Type B pancreatic cell (in vitro differentiated cells): ENCODE measurements at regions not wholly inside any gene's neighbourhood (a gene's known extent, or its start where the extent isn't known, plus 50 kb on each side); places are given as distances from the start of the nearest gene placed in this dataset.

Experiments used
- DNase-seq: peaks from one replicate; pipeline ENCODE4 v3.0.0; 2021; ENCODE audit warnings: mixed read lengths; ENCODE audit not compliant: unreplicated experiment; ENCODE audit errors: extremely low spot score
- H3K27ac Mint-ChIP-seq: 2 replicates; pipeline ENCODE4 v1.8.0; 2021; ENCODE audit warnings: mild to moderate bottlenecking, mixed read lengths
- H3K27me3 Mint-ChIP-seq: 2 replicates; pipeline ENCODE4 v1.8.0; 2021; ENCODE audit warnings: mixed read lengths
- H3K36me3 Mint-ChIP-seq: 2 replicates; pipeline ENCODE4 v1.8.0; 2021; ENCODE audit warnings: mixed read lengths
- H3K4me1 Mint-ChIP-seq: one replicate; pipeline ENCODE4 v1.8.0; 2021; ENCODE audit warnings: mixed read lengths; ENCODE audit not compliant: unreplicated experiment
- H3K4me3 Mint-ChIP-seq: 2 replicates; pipeline ENCODE4 v1.8.0; 2021; ENCODE audit warnings: mild to moderate bottlenecking, mixed read lengths
- H3K9me3 Mint-ChIP-seq: 2 replicates; pipeline ENCODE4 v1.8.0; 2021; ENCODE audit warnings: mixed read lengths
- CTCF ChIP-seq: fragments of 200-600 bp; sonication (generic); conservative IDR thresholded peaks from 2 replicates; pipeline ENCODE4 v1.5.0; 2021; ENCODE audit warnings: antibody characterized with exemption, mild to moderate bottlenecking

GRCh38 chr9:99511723-99512122, 289.6 kb downstream of the SEC61B start:
- DNase-seq: no peak
- Mint-ChIP-seq H3K27me3 (no peaks in the 10 kb centered on the region), H3K27ac (no peak overlapping the region), H3K4me3 (no peak overlapping the region), H3K9me3 (no peaks in the 10 kb centered on the region), H3K36me3 (no peaks in the 10 kb centered on the region), H3K4me1 (peaks cover 5% of the 10 kb centered on the region)
- no peak for TF ChIP-seq CTCF

GRCh38 chr9:99513441-99514112, 291.5 kb downstream of the SEC61B start:
- no peak for TF ChIP-seq CTCF
- DNase-seq: no peak
- H3K9me3 Mint-ChIP-seq: no peaks in the 10 kb centered on the region
- peaks cover 5% of the 10 kb centered on the region for H3K4me1 Mint-ChIP-seq
- H3K27ac Mint-ChIP-seq: no peak overlapping the region
- H3K4me3 Mint-ChIP-seq: no peak overlapping the region
- H3K27me3 Mint-ChIP-seq: no peaks in the 10 kb centered on the region
- H3K36me3 Mint-ChIP-seq: no peaks in the 10 kb centered on the region

- Mint-ChIP-seq H3K27me3 (no peaks in the 10 kb centered on the region), H3K4me3 (no peak overlapping the region), H3K4me1 (peaks cover under 1% of the 10 kb centered on the region), H3K36me3 (no peaks in the 10 kb centered on the region), H3K9me3 (no peaks in the 10 kb centered on the region), H3K27ac (no peak overlapping the region)
- no peak for TF ChIP-seq CTCF
- DNase-seq: no peak
These were observed 293.0 kb downstream of the SEC61B start for GRCh38 chr9:99515093-99515492.

GRCh38 chr9:99515895-99516656, 294.0 kb downstream of the SEC61B start:
- no peak for TF ChIP-seq CTCF
- no peak for DNase-seq
- Mint-ChIP-seq H3K9me3 (no peaks in the 10 kb centered on the region), H3K4me3 (no peak overlapping the region), H3K4me1 (no peaks in the 10 kb centered on the region), H3K27ac (no peak overlapping the region), H3K36me3 (no peaks in the 10 kb centered on the region), H3K27me3 (no peaks in the 10 kb centered on the region)

- Mint-ChIP-seq H3K4me3 (no peak overlapping the region), H3K27me3 (no peaks in the 10 kb centered on the region), H3K4me1 (no peaks in the 10 kb centered on the region), H3K36me3 (no peaks in the 10 kb centered on the region), H3K27ac (no peak overlapping the region), H3K9me3 (no peaks in the 10 kb centered on the region)
- DNase-seq: no peak
- TF ChIP-seq CTCF: no peak
These were observed 294.6 kb downstream of the SEC61B start for GRCh38 chr9:99516657-99517049.
